B cell (primary cell): ENCODE measurements at regions not wholly inside any gene's neighbourhood (a gene's known extent, or its start where the extent isn't known, plus 50 kb on each side); places are given as distances from the start of the nearest gene placed in this dataset.

ENCODE experiments used
- ATAC-seq: fragments of 200-7000 bp; cut with Tn5 transposase; one replicate; pipeline ENCODE4 v1.10.0; 2021; ENCODE audit warnings: low read depth, mild to moderate bottlenecking, moderate number of reproducible peaks, moderate library complexity
- CTCF ChIA-PET: fragments of 350-600 bp; sonication (Branson Sonifier 250); formaldehyde crosslinking; loops from one replicate; lab custom pipeline; 2021; ENCODE audit warnings: antibody characterized with exemption, inconsistent platforms; lab: Charles Lee
- POLR2A ChIA-PET: fragments of 350-600 bp; sonication (Branson Sonifier 250); formaldehyde crosslinking; loops from one replicate; lab custom pipeline; 2021; ENCODE audit warnings: antibody characterized with exemption; lab: Charles Lee
- DNase-seq: peaks from one replicate; pipeline ENCODE4 v3.0.0; 2013
- H2AFZ ChIP-seq: 2 replicates; pipeline ENCODE4 v1.6.1; 2012; ENCODE audit warnings: mild to moderate bottlenecking, low read depth, low read length; ENCODE audit not compliant: insufficient read depth, poor library complexity, severe bottlenecking
- H3K27ac ChIP-seq, 2 donors: 1 replicate in 1 of 2; 2 replicates in 1 of 2; pipeline ENCODE4 v1.5.1; 2012 to 2013; ENCODE audit warnings: low read length in 2 of 2, mild to moderate bottlenecking in 2 of 2, moderate library complexity in 1 of 2
- H3K27me3 ChIP-seq, 4 experiments: fragments of 200-600 bp in 1 of 4; sonication (generic) in 1 of 4; replicated peaks in 1 of 4; 1 replicate in 2 of 4; 2 replicates in 2 of 4; pipeline versions ENCODE4 v1.6.1 to v1.7.0; 2013 to 2016; ENCODE audit warnings: low read length in 3 of 4, mild to moderate bottlenecking in 2 of 4, mixed read lengths in 1 of 4, moderate library complexity in 1 of 4; ENCODE audit not compliant: insufficient read depth in 4 of 4, control insufficient read depth in 3 of 4; ENCODE audit errors: control extremely low read depth in 1 of 4
- H3K36me3 ChIP-seq, 2 experiments: replicated peaks in 1 of 2; 1 replicate in 1 of 2; 2 replicates in 1 of 2; pipeline versions ENCODE4 v1.6.1 to v1.7.1; 2013; ENCODE audit warnings: low read length in 1 of 2; ENCODE audit not compliant: insufficient read depth in 2 of 2, control insufficient read depth in 1 of 2; ENCODE audit errors: control extremely low read depth in 1 of 2, extremely low read depth in 1 of 2
- H3K4me1 ChIP-seq, 2 donors: fragments of 200-600 bp in 1 of 2; sonication (generic) in 1 of 2; 1 replicate in 1 of 2; 2 replicates in 1 of 2; pipeline versions ENCODE4 v1.5.1 to v1.6.1; 2013 to 2017; ENCODE audit warnings: low read length in 2 of 2; ENCODE audit not compliant: control insufficient read depth in 2 of 2, insufficient read depth in 2 of 2
- H3K4me2 ChIP-seq: replicated peaks from 2 replicates; pipeline ENCODE3; 2012; ENCODE audit warnings: mild to moderate bottlenecking, low read depth, low read length; ENCODE audit not compliant: poor library complexity, severe bottlenecking
- H3K4me3 ChIP-seq, 5 experiments: fragments of 200-600 bp in 1 of 5; sonication (generic) in 1 of 5; 1 replicate in 3 of 5; 2 replicates in 2 of 5; pipeline versions ENCODE4 v1.5.1 to v1.7.0; 2011 to 2016; ENCODE audit warnings: low read length in 4 of 5, mild to moderate bottlenecking in 4 of 5, low read depth in 2 of 5, control low read depth in 1 of 5, moderate library complexity in 1 of 5; ENCODE audit not compliant: insufficient read depth in 1 of 5; ENCODE audit errors: control extremely low read depth in 1 of 5, extremely low read depth in 1 of 5
- H3K79me2 ChIP-seq: fragments of 200-600 bp; sonication (generic); one replicate; pipeline ENCODE4 v1.6.0; 2016; ENCODE audit warnings: low read length; ENCODE audit not compliant: control insufficient read depth, insufficient read depth
- H3K9ac ChIP-seq: fragments of 200-600 bp; sonication (generic); 2 replicates; pipeline ENCODE4 v1.6.1; 2017; ENCODE audit warnings: mild to moderate bottlenecking, low read length, moderate library complexity
- H3K9me3 ChIP-seq, 3 donors: one replicate each; pipeline versions ENCODE4 v1.6.1 to v1.7.1; 2013; ENCODE audit warnings: low read length in 2 of 3; ENCODE audit not compliant: control insufficient read depth in 2 of 3, insufficient read depth in 1 of 3; ENCODE audit errors: control extremely low read depth in 1 of 3
- H4K20me1 ChIP-seq: 2 replicates; pipeline ENCODE4 v1.6.0; 2012; ENCODE audit warnings: mild to moderate bottlenecking, low read length; ENCODE audit not compliant: insufficient read depth, control insufficient read depth, poor library complexity, severe bottlenecking
- H3K27ac Mint-ChIP-seq: one replicate; pipeline ENCODE4 v1.8.0; 2021; ENCODE audit warnings: mixed read lengths
- H3K27me3 Mint-ChIP-seq: one replicate; pipeline ENCODE4 v1.8.0; 2021; ENCODE audit warnings: mixed read lengths
- H3K4me1 Mint-ChIP-seq: one replicate; pipeline ENCODE4 v1.8.0; 2021; ENCODE audit warnings: mixed read lengths
- H3K4me3 Mint-ChIP-seq: one replicate; pipeline ENCODE4 v1.8.0; 2021; ENCODE audit warnings: mixed read lengths
- H3K9me3 Mint-ChIP-seq: one replicate; pipeline ENCODE4 v1.8.0; 2022; ENCODE audit warnings: mixed read lengths; ENCODE audit not compliant: insufficient read depth
- EZH2 ChIP-seq: IDR thresholded peaks from 2 replicates; pipeline ENCODE4 v1.6.1; 2012; ENCODE audit warnings: borderline replicate concordance, low read depth, mild to moderate bottlenecking, moderate library complexity, low read length; ENCODE audit not compliant: insufficient read depth, poor library complexity, severe bottlenecking
- WGBS: methylation state at CpG from one replicate; pipeline ENCODE4 v1.1.5; 2013; ENCODE audit warnings: missing lambda C conversion rate; ENCODE audit not compliant: insufficient coverage; 5-methylcytosine and 5-hydroxymethylcytosine counted together
- intact Hi-C: fragments of 100-400 bp; cut with micrococcal nuclease; formaldehyde crosslinking; loops from one replicate; pipeline ENCODE4 v1.10.0; 2022
- TF ChIP-seq, protein P1 (sequence below): fragments of 200-600 bp; IDR thresholded peaks from one replicate; pipeline ENCODE4 v1.8.0; 2022; ENCODE audit warnings: antibody characterized with exemption, mild to moderate bottlenecking

DNA sequence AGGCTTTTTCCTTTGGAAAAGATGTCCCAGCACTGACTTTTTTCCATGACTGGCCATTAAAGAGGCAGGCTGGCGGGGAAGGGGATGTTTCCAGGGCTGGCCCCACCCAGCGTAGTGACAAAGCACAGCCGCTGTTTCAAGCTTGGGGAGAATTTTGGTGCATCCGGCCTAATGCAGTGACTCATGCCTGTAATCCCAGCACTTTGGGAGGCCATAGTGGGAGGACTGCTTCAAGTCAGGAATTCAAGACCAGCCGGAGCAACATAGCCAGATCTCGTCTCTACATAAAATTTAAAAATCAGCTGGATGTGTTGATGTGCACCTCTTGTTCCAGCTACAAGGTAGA is 78.0 kb upstream of the SH3BP4 start:
- Histone ChIP-seq H3K36me3 (no peaks in the 10 kb centered on the region), H3K4me2 (no peak overlapping the region), H3K79me2 (no peaks in the 10 kb centered on the region), H3K9me3 (peaks cover 0 to 6% (median 4%) of the 10 kb centered on the region in 3 donors), H4K20me1 (no peaks in the 10 kb centered on the region), H3K9ac (no peak overlapping the region), H2AFZ (no peak overlapping the region), H3K27me3 (peaks cover 0 to 3% (median 0%) of the 10 kb centered on the region in 4 experiments), H3K4me3 (no peak overlapping the region), H3K27ac (no peak overlapping the region), H3K4me1 (peaks cover 4 to 6% of the 10 kb centered on the region in 2 donors)
- 78% methylated on average over 5 of the region's 6 CpGs for WGBS
- H3K4me3 Mint-ChIP-seq: no peak overlapping the region
- no peaks in the 10 kb centered on the region for H3K9me3 Mint-ChIP-seq
- TF ChIP-seq, protein P1, sequence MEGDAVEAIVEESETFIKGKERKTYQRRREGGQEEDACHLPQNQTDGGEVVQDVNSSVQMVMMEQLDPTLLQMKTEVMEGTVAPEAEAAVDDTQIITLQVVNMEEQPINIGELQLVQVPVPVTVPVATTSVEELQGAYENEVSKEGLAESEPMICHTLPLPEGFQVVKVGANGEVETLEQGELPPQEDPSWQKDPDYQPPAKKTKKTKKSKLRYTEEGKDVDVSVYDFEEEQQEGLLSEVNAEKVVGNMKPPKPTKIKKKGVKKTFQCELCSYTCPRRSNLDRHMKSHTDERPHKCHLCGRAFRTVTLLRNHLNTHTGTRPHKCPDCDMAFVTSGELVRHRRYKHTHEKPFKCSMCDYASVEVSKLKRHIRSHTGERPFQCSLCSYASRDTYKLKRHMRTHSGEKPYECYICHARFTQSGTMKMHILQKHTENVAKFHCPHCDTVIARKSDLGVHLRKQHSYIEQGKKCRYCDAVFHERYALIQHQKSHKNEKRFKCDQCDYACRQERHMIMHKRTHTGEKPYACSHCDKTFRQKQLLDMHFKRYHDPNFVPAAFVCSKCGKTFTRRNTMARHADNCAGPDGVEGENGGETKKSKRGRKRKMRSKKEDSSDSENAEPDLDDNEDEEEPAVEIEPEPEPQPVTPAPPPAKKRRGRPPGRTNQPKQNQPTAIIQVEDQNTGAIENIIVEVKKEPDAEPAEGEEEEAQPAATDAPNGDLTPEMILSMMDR: no peak
- no peak for TF ChIP-seq EZH2
- ChIA-PET CTCF (no interaction called here), POLR2A (no interaction called here)
- H3K27me3 Mint-ChIP-seq: peaks cover 26% of the 10 kb centered on the region
- no peak for DNase-seq
- ATAC-seq: no peak
- H3K27ac Mint-ChIP-seq: no peak overlapping the region
- H3K4me1 Mint-ChIP-seq: peaks cover 12% of the 10 kb centered on the region
- intact Hi-C loops: no loop called here

GRCh38 chr2:234873103-234873827 is 78.6 kb upstream of the SH3BP4 start:
- Histone ChIP-seq H3K27ac (no peak overlapping the region), H3K36me3 (no peaks in the 10 kb centered on the region), H4K20me1 (no peaks in the 10 kb centered on the region), H3K27me3 (peaks cover 0 to 3% (median 0%) of the 10 kb centered on the region in 4 experiments), H3K4me2 (no peak overlapping the region), H3K9me3 (peaks cover 0 to 6% (median 4%) of the 10 kb centered on the region in 3 donors), H3K9ac (no peak overlapping the region), H3K79me2 (no peaks in the 10 kb centered on the region), H3K4me1 (peaks cover 4 to 6% of the 10 kb centered on the region in 2 donors), H3K4me3 (no peak overlapping the region), H2AFZ (no peak overlapping the region)
- Mint-ChIP-seq H3K4me3 (no peak overlapping the region), H3K27me3 (peaks cover 26% of the 10 kb centered on the region), H3K9me3 (no peaks in the 10 kb centered on the region), H3K27ac (no peak overlapping the region), H3K4me1 (peaks cover 12% of the 10 kb centered on the region)
- POLR2A ChIA-PET: no interaction called here
- TF ChIP-seq EZH2: no peak
- TF ChIP-seq, protein P1: no peak
- WGBS: 92% methylated on average over 12 of the region's 14 CpGs
- DNase-seq: no peak
- no peak for ATAC-seq
- intact Hi-C loops: no loop called here
- CTCF ChIA-PET: no interaction called here
